GM19397 (cell line): ENCODE measurements at regions not wholly inside any gene's neighbourhood (a gene's known extent, or its start where the extent isn't known, plus 50 kb on each side); places are given as distances from the start of the nearest gene placed in this dataset.
"Not testable (repeated sequence)": the region's sequence is repeated elsewhere in the genome, so short reads cannot be mapped to it uniquely, and the experiment has no call there.

ENCODE experiments used
- ATAC-seq: cut with Tn5 transposase; IDR thresholded peaks from one replicate; pipeline ENCODE4 v1.9.1; 2021; ENCODE audit warnings: mild to moderate bottlenecking, moderate library complexity; ENCODE audit not compliant: unreplicated experiment

DNA sequence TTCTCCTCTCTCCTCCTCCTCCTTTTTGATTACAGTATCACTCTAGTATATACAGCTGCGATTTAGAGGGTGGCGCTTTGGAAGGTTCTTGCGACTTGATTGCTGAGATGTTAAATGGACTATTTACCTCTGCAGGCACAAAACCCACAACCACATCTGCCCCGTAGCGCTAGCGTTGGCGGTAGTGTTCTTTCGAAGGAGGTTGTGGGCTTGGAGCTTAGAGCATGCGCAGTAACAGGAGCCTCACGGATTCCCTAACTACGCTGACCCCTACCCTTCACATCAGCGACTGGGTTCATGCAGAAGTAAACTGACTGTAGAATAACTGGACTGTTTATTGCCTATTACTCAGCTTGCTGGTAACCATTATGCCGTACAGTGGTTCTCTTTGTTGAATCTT lies 58.0 kb downstream of the CGGBP1 start:
- ATAC-seq = no peak

DNA sequence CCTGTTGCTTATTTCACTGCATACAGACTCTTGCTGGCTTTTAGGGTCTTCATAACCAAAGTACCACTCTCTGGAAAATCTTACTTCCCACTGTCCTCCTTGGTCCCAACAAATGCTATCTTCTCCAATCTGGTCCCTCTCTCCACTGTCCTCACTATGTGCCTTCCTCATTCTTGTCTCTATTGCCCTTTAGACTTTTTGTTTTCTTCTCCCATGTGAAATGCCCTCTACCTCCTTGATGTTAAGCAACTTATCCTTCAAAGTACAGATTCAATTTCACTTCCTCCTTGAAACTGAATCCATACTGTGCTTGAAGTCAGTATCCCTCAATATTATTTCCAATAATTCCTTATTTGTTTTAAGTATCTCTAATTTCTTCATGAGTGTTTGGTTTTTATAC lies 60.8 kb downstream of the CGGBP1 start:
- no peak for ATAC-seq

GRCh38 chr3:87997298-87997697 lies 61.5 kb downstream of the CGGBP1 start:
- peak; percentile 88 for ATAC-seq

DNA sequence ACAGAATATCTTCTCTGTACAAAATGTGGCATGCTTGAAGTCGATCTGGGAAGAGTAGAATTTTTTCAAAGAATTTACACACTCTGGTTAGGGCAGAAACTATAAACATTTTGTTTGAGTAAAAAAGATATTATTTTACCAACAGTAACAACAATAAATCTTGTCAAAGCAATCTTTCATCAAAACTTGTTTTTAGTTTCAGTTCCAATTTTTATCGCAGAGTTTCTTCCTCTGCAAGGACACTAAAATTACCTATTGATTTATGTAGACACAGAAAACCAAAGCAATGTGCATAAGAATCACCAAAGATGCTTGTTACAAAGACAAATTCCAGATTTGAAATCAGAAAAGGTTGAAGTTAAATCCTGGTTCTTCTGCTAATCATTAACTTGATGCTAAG lies 61.9 kb downstream of the CGGBP1 start:
- ATAC-seq = no peak

GRCh38 chr3:87993566-87993965 lies 65.2 kb downstream of the CGGBP1 start:
- ATAC-seq = no peak

GRCh38 chr3:87987952-87988351 lies 70.9 kb downstream of the CGGBP1 start:
- no peak for ATAC-seq

GRCh38 chr3:87982421-87982820 lies 76.4 kb downstream of the CGGBP1 start:
- ATAC-seq = no peak

DNA sequence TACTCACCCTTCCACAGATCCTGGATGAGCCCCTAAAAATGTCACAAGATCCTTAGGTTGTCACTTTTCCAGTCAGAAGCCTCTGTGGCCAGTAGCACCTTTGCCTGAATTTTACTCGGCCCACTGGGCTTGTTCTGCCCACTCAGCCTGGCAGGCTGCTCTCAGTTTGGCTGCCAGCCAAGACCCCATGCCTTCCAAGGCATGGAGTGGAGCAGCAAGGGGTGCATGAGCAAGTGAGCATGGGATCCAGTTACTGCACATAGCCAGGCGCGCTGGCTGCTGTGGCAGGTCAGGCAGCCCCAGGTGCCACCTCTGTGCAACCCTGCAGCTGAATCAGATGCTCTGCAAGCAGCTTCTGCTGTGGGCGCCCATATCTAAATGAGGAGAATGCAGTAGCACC lies 79.3 kb downstream of the CGGBP1 start:
- ATAC-seq = no peak

- no peak for ATAC-seq
These were observed 81.0 kb downstream of the CGGBP1 start for GRCh38 chr3:87977765-87978164.

GRCh38 chr3:87975716-87976115 lies 83.1 kb downstream of the CGGBP1 start:
- no peak for ATAC-seq

DNA sequence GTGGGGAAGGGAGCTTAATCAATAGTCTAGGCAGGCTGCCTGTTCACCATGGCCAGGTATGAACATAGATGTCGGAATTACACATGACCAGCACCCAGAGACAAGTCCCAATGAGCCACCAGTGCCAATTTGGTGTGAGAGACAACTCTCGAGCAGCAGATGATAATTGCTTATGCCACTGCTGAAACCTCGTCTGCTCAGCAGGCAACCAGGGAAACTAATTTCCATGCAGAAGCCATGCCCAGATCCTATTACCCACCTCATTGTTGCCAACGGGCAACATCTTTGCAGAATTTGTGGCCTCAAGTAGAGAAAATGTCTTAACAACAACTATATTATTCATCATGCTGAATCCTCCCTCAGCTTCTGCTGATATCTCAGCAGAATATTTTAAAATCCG lies 84.9 kb downstream of the CGGBP1 start:
- no peak for ATAC-seq

- ATAC-seq = no peak
These were observed 89.2 kb downstream of the CGGBP1 start for GRCh38 chr3:87969620-87970019.

GRCh38 chr3:87968668-87969067 lies 90.1 kb downstream of the CGGBP1 start:
- ATAC-seq = no peak

DNA sequence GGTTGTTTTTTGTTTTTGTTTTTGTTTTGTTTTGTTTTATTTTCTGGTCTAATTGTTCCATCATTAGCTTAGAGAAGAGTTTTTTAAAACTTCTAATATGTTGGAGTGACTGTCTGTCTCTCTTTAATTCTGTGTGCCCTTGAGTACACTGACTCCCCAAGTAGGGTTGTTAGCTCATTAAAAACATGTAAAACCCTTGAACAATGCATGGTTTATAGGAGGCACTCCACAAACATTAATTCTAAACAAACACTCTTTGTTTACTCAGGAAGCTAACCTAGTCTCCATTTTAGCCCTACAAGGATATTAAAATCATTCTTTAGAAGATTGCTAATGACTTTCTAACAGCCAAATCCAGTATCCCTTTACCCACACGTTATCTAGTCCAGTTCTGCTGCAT lies 100.5 kb downstream of the CGGBP1 start:
- no peak for ATAC-seq

DNA sequence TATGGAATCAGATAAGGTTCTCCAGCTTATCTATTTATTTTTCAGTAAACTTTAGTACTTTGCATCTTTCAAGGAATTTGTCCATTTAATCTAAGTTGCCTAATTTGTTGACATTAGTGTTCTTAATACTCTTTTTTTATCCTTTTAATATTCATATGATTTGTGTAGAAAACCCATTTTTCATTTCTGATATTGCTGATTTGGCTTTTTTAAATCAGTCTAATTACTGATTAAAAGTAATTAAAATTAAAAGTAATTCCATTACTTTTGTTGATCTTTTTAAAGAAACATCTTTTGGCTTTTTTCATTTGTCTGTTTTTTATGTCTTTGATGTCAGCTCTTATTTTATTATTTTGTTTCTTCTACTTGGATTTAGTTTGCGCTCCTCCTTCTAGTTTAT lies 101.2 kb downstream of the CGGBP1 start:
- no peak for ATAC-seq

DNA sequence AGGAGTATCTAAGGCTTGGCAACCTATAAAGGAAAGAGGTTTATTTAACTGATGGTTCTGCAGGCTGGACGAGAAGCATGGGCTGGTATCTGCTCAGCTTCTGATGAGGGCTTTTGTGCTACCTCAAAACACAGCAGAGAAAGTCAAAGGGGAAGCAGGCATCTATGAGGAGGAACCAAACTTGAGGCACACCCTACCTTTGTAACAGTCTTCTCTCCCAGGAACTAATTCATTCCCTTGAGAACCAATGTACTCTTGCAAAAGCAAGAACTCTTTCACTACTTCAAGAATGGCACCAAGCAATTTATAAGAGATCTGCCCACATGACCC lies 109.0 kb downstream of the CGGBP1 start:
- peak; percentile 61 for ATAC-seq

- peak; percentile 87 for ATAC-seq
These were observed 109.5 kb downstream of the CGGBP1 start for GRCh38 chr3:87949189-87949878.

DNA sequence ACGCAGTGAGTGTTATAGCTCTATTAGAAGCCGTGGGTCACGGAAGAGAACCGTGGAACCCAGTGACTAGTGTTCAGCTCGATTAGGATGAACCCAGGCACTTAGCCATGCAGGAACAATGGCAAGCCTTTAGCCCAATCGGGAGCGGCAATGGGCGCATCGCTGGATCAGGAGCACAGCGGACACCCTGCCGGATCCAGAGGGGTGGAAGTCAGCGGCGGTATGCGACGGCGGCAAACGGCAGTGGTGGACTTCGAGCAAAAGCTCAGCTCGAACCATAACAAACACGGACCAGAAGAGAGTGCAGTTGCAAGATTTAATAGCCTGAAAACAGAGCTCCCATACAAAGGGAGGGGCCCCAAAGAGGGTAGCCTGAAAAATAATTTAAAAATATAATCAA lies 112.8 kb downstream of the CGGBP1 start:
- ATAC-seq = not testable (repeated sequence)

- ATAC-seq = not testable (repeated sequence)
These were observed 116.5 kb downstream of the CGGBP1 start for GRCh38 chr3:87942256-87942655.

DNA sequence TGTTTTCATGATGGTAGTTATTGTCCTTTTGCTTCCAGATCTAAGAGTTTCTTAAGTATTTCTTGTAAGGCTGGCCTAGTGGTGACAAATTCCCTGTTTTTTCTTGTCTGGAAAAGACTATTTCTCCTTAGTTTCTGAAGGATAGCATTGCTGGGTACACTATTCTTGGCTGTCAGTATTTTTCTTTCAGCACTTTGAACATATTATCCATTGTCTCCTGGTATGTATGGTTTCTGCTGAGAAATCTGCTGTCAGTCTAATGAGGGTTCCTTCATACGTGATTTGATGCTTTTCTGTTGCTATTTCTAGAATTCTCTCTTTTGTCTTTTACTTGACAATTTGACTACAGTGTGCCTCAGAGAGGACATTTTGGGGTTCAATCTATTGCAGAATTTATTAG lies 134.3 kb downstream of the CGGBP1 start:
- ATAC-seq = no peak

DNA sequence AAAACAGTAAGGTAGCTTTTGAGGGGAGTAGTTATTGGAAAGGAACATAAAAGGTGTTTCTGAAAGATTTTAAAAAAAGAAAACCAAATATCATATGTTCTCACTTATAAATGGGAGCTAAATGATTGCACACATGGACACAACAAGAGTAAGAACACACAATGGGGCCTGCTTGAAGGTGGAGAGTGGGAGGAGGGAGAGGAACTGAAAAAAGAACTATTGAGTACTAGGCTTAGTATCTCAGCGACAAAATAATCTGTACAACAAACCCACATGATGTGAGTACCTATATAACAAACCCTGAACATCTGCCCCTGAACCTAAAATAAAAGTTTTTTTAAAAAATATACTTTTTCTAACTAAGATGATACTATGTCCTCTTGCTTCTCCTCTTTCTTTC lies 138.3 kb downstream of the CGGBP1 start:
- ATAC-seq = no peak

DNA sequence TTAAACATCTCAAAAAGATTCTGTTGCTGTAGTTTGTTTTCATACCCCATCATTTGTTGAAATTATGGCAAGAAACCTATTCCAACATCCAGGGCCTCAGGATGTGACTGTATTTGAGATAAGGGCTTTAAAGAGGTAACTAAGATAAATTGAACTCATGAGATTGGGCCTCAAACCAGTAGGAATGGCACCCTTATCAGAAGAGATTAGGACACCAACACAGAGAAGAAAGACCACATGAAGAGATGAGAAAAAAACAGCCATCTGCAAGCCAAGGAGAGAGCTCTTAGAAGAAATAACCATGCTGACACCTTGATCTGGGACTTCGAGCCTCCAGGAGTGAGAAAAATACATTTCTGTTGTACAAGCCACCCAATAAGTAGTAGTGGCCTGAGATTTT lies 157.7 kb downstream of the CGGBP1 start:
- ATAC-seq = no peak

DNA sequence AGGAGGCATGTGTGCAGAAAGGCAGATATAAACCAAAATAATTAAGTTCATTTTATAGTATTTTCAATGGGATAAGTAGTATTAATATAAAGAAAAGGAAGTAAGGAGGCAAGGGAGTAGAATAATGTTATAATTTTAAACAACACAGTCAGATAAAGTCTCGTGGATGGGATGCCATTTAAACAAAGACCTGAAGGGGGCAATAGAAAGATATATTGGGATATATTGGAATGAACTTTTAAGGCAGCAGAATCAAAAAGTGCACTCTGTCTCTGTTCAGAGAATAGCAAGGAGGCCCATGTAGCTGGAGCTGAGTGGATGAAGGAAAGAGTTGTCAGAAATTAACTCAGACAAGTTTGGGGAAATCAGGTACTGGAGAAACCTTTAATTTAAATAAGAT lies 158.7 kb downstream of the CGGBP1 start:
- ATAC-seq = no peak
